ENCODE measurements at regions not wholly inside any gene's neighbourhood (a gene's known extent, or its start where the extent isn't known, plus 50 kb on each side); places are given as distances from the start of the nearest gene placed in this dataset.

- FAIRE-seq (no peak), DNase-seq (ENCODE audit: insufficient read length, low spot score) (no peak)
- no peak for TF ChIP-seq CTCF (IDR thresholded peaks at IDR 0.05; ENCODE audit: insufficient read depth, missing control alignments)
These were observed 286.6 kb downstream of the SOX9 start for GRCh38 chr17:72407336-72407909.

GRCh38 chr17:72407931-72408330 is 287.1 kb downstream of the SOX9 start:
- TF ChIP-seq CTCF (IDR thresholded peaks at IDR 0.05; ENCODE audit: insufficient read depth, missing control alignments): no peak
- FAIRE-seq: no peak
- DNase-seq (ENCODE audit: insufficient read length, low spot score): no peak

DNA sequence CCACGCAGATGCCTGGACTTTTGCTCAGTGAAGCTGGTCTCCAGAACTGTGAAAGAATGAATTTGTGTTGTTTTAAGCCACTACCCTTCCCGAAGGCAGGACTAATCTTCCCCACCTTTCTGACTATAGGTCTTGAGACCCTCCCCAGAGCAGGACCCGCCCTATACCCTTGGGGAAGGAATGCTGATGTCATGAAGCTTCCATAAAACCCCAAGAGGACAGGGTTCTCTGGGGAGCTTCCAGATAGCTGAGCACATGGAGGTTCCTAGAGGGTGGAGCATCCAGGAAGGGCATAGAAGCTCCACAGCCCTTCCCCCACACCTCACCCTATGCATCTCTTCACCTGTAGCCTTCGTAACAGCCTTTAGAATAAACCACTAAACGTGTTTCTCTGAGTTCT is 287.8 kb downstream of the SOX9 start:
- FAIRE-seq: no peak
- DNase-seq (ENCODE audit: insufficient read length, low spot score): no peak
- no peak for TF ChIP-seq CTCF (IDR thresholded peaks at IDR 0.05; ENCODE audit: insufficient read depth, missing control alignments)

- TF ChIP-seq CTCF (IDR thresholded peaks at IDR 0.05; ENCODE audit: insufficient read depth, missing control alignments): no peak
- DNase-seq (ENCODE audit: insufficient read length, low spot score): no peak
- no peak for FAIRE-seq
These were observed 288.7 kb downstream of the SOX9 start for GRCh38 chr17:72409405-72410002.

GRCh38 chr17:72411124-72411563 is 290.3 kb downstream of the SOX9 start:
- no peak for TF ChIP-seq CTCF (IDR thresholded peaks at IDR 0.05; ENCODE audit: insufficient read depth, missing control alignments)
- no peak for FAIRE-seq
- DNase-seq (ENCODE audit: insufficient read length, low spot score): no peak

DNA sequence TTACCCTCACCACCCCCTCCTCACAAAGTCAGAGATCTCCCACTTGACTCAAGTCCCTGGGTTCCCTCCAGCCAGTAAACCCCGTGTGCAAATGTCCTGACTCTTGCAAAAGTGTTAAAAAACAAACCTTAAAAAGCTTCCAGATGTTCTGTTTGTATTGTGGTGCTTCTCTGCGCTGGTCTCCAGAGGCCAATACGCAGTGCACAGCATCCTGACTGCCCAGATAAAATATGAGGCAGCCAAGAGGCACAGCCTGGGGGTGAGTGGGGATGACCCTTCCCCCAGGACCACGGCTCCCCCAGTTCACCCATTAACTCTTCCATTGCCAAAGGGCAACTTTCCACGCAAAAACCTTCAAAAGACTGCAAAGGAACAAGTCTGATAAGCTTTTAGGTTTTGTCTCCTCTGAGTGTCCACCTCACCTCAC is 291.8 kb downstream of the SOX9 start:
- no peak for TF ChIP-seq CTCF (IDR thresholded peaks at IDR 0.05; ENCODE audit: insufficient read depth, missing control alignments)
- DNase-seq (ENCODE audit: insufficient read length, low spot score) (no peak), FAIRE-seq (no peak)
